ENCODE measurements at regions not wholly inside any gene's neighbourhood (a gene's known extent, or its start where the extent isn't known, plus 50 kb on each side); places are given as distances from the start of the nearest gene placed in this dataset.

GRCh38 chr7:28296571-28297483 lies 115.5 kb upstream of the CREB5 start:
- Histone ChIP-seq H3K27ac (ENCODE audit: control insufficient read depth, insufficient read depth, low read length) (no peak overlapping the region), H3K27me3 (ENCODE audit: control insufficient read depth, extremely low read depth, insufficient read depth, low read length) (no peaks in the 10 kb centered on the region), H2AFZ (ENCODE audit: control insufficient read depth, low read length) (no peak overlapping the region), H3K4me1 (ENCODE audit: control insufficient read depth, extremely low read depth, insufficient read depth, low read length) (peaks cover 4% of the 10 kb centered on the region), H3K9me3 (ENCODE audit: control insufficient read depth, low read depth, low read length) (no peaks in the 10 kb centered on the region), H4K20me1 (ENCODE audit: control insufficient read depth, extremely low read depth, insufficient read depth, low read length) (no peaks in the 10 kb centered on the region), H3K4me3 (ENCODE audit: control insufficient read depth in 2 of 3, extremely low read depth in 1 of 3, insufficient read depth in 2 of 3, low read depth in 1 of 3, low read length in 3 of 3) (no peak overlapping the region), H3K9ac (ENCODE audit: control insufficient read depth, extremely low read depth, insufficient read depth, low read length) (no peak overlapping the region), H3K4me2 (ENCODE audit: control insufficient read depth, extremely low read depth, insufficient read depth, low read depth, low read length) (no peak overlapping the region), H3K36me3 (ENCODE audit: control insufficient read depth in 2 of 2, extremely low read depth in 1 of 2, insufficient read depth in 2 of 2, low read length in 2 of 2) (no peaks in the 10 kb centered on the region), H3K9me1 (ENCODE audit: control insufficient read depth, extremely low read depth, insufficient read depth, low read length) (no peaks in the 10 kb centered on the region), H3K79me2 (ENCODE audit: control insufficient read depth, insufficient read depth, low read length) (no peaks in the 10 kb centered on the region)
- dilution Hi-C loops (cut with MboI; ENCODE audit: extremely low pct_ligation_motif_present, low sequenced_read_pairs), result no loop called here
- peak; percentile 67 to 83 (median 79) for TF ChIP-seq CTCF (optimal IDR thresholded peaks at IDR 0.05 in 1 of 3, IDR thresholded peaks at IDR 0.05 in 1 of 3, conservative IDR thresholded peaks at IDR 0.05 in 1 of 3; ENCODE audit: extremely low read depth in 1 of 3, insufficient read depth in 2 of 3, low read length in 3 of 3)
- TF ChIP-seq EZH2 (IDR thresholded peaks at IDR 0.05; ENCODE audit: low read length), result no peak
- no peak for FAIRE-seq
- DNase-seq (ENCODE audit: low read depth, low spot score), result no peak

GRCh38 chr7:28297801-28298459 lies 114.4 kb upstream of the CREB5 start:
- dilution Hi-C loops (cut with MboI; ENCODE audit: extremely low pct_ligation_motif_present, low sequenced_read_pairs), result no loop called here
- H3K9me3 ChIP-seq (ENCODE audit: control insufficient read depth, low read depth, low read length), result no peaks in the 10 kb centered on the region
- no peak overlapping the region for H3K4me3 ChIP-seq (ENCODE audit: control insufficient read depth in 2 of 3, extremely low read depth in 1 of 3, insufficient read depth in 2 of 3, low read depth in 1 of 3, low read length in 3 of 3)
- H3K79me2 ChIP-seq (ENCODE audit: control insufficient read depth, insufficient read depth, low read length), result no peaks in the 10 kb centered on the region
- no peaks in the 10 kb centered on the region for H4K20me1 ChIP-seq (ENCODE audit: control insufficient read depth, extremely low read depth, insufficient read depth, low read length)
- TF ChIP-seq CTCF (optimal IDR thresholded peaks at IDR 0.05 in 1 of 3, IDR thresholded peaks at IDR 0.05 in 1 of 3, conservative IDR thresholded peaks at IDR 0.05 in 1 of 3; ENCODE audit: extremely low read depth in 1 of 3, insufficient read depth in 2 of 3, low read length in 3 of 3), result no peak
- no peak for TF ChIP-seq EZH2 (IDR thresholded peaks at IDR 0.05; ENCODE audit: low read length)
- H3K9ac ChIP-seq (ENCODE audit: control insufficient read depth, extremely low read depth, insufficient read depth, low read length), result no peak overlapping the region
- no peaks in the 10 kb centered on the region for H3K36me3 ChIP-seq (ENCODE audit: control insufficient read depth in 2 of 2, extremely low read depth in 1 of 2, insufficient read depth in 2 of 2, low read length in 2 of 2)
- DNase-seq (ENCODE audit: low read depth, low spot score) (no peak), FAIRE-seq (no peak)
- H3K27me3 ChIP-seq (ENCODE audit: control insufficient read depth, extremely low read depth, insufficient read depth, low read length), result no peaks in the 10 kb centered on the region
- no peak overlapping the region for H2AFZ ChIP-seq (ENCODE audit: control insufficient read depth, low read length)
- no peaks in the 10 kb centered on the region for H3K9me1 ChIP-seq (ENCODE audit: control insufficient read depth, extremely low read depth, insufficient read depth, low read length)
- no peak overlapping the region for H3K4me2 ChIP-seq (ENCODE audit: control insufficient read depth, extremely low read depth, insufficient read depth, low read depth, low read length)
- peaks cover 4% of the 10 kb centered on the region for H3K4me1 ChIP-seq (ENCODE audit: control insufficient read depth, extremely low read depth, insufficient read depth, low read length)
- H3K27ac ChIP-seq (ENCODE audit: control insufficient read depth, insufficient read depth, low read length), result no peak overlapping the region

Data from keratinocyte (primary cell).